ENCODE measurements at regions not wholly inside any gene's neighbourhood (a gene's known extent, or its start where the extent isn't known, plus 50 kb on each side); places are given as distances from the start of the nearest gene placed in this dataset.

- H3K4me3 ChIP-seq (ENCODE audit: low read length): peak overlapping the region; percentile 44; the same call in 1 of the 2 replicates
- 0 out of 2 replicates have a peak, but pooled peaks cover 2% of the 10 kb centered on the region for H3K36me3 ChIP-seq (ENCODE audit: control insufficient read depth, insufficient read depth, low read length)
- H3K9me3 ChIP-seq (ENCODE audit: control insufficient read depth, insufficient read depth, low read length): no peaks in the 10 kb centered on the region
- peaks cover 54% of the 10 kb centered on the region for H3K27me3 ChIP-seq (ENCODE audit: control insufficient read depth, insufficient read depth, low read length)
- no peak for DNase-seq (ENCODE audit: low read depth, low spot score)
- WGBS (ENCODE audit: insufficient coverage, insufficient read length): no CpG with 5 or more reads among the region's 50 CpGs
- no peak overlapping the region for H3K27ac ChIP-seq (ENCODE audit: low read length)
- H3K4me1 ChIP-seq (ENCODE audit: control insufficient read depth, insufficient read depth, low read length): peaks cover 1% of the 10 kb centered on the region; the same call in 1 of the 2 replicates
These were observed 105.3 kb upstream of the HSD17B12 start for GRCh38 chr11:43574949-43575912.

GRCh38 chr11:43575913-43576310 lies 104.6 kb upstream of the HSD17B12 start:
- no peaks in the 10 kb centered on the region for H3K9me3 ChIP-seq (ENCODE audit: control insufficient read depth, insufficient read depth, low read length)
- no peak overlapping the region for H3K27ac ChIP-seq (ENCODE audit: low read length)
- no peak overlapping the region; the same call in 1 of the 2 replicates for H3K4me3 ChIP-seq (ENCODE audit: low read length)
- WGBS (ENCODE audit: insufficient coverage, insufficient read length): no CpG with 5 or more reads among the region's 11 CpGs
- 0 out of 2 replicates have a peak, but pooled peaks cover 2% of the 10 kb centered on the region for H3K36me3 ChIP-seq (ENCODE audit: control insufficient read depth, insufficient read depth, low read length)
- peaks cover 1% of the 10 kb centered on the region; the same call in 1 of the 2 replicates for H3K4me1 ChIP-seq (ENCODE audit: control insufficient read depth, insufficient read depth, low read length)
- peaks cover 55% of the 10 kb centered on the region for H3K27me3 ChIP-seq (ENCODE audit: control insufficient read depth, insufficient read depth, low read length)
- no peak for DNase-seq (ENCODE audit: low read depth, low spot score)

GRCh38 chr11:43576320-43576802 lies 104.2 kb upstream of the HSD17B12 start:
- WGBS (ENCODE audit: insufficient coverage, insufficient read length): no CpG with 5 or more reads among the region's 11 CpGs
- no peak overlapping the region for H3K27ac ChIP-seq (ENCODE audit: low read length)
- H3K4me3 ChIP-seq (ENCODE audit: low read length): no peak overlapping the region
- H3K9me3 ChIP-seq (ENCODE audit: control insufficient read depth, insufficient read depth, low read length): no peaks in the 10 kb centered on the region
- H3K27me3 ChIP-seq (ENCODE audit: control insufficient read depth, insufficient read depth, low read length): peaks cover 58% of the 10 kb centered on the region
- DNase-seq (ENCODE audit: low read depth, low spot score): no peak
- 0 out of 2 replicates have a peak, but pooled peaks cover 2% of the 10 kb centered on the region for H3K36me3 ChIP-seq (ENCODE audit: control insufficient read depth, insufficient read depth, low read length)
- peaks cover 1% of the 10 kb centered on the region; the same call in 1 of the 2 replicates for H3K4me1 ChIP-seq (ENCODE audit: control insufficient read depth, insufficient read depth, low read length)

GRCh38 chr11:43576803-43577521 lies 103.6 kb upstream of the HSD17B12 start:
- H3K9me3 ChIP-seq (ENCODE audit: control insufficient read depth, insufficient read depth, low read length): no peaks in the 10 kb centered on the region
- 0 out of 2 replicates have a peak, but pooled peaks cover 2% of the 10 kb centered on the region for H3K36me3 ChIP-seq (ENCODE audit: control insufficient read depth, insufficient read depth, low read length)
- peaks cover 1% of the 10 kb centered on the region; the same call in 1 of the 2 replicates for H3K4me1 ChIP-seq (ENCODE audit: control insufficient read depth, insufficient read depth, low read length)
- WGBS (ENCODE audit: insufficient coverage, insufficient read length): 100% methylated on average over 2 of the region's 35 CpGs
- H3K27me3 ChIP-seq (ENCODE audit: control insufficient read depth, insufficient read depth, low read length): peaks cover 64% of the 10 kb centered on the region
- peak; percentile 87 for DNase-seq (ENCODE audit: low read depth, low spot score)
- H3K27ac ChIP-seq (ENCODE audit: low read length): no peak overlapping the region
- no peak overlapping the region for H3K4me3 ChIP-seq (ENCODE audit: low read length)

GRCh38 chr11:43577566-43578264 lies 102.8 kb upstream of the HSD17B12 start:
- 0 out of 2 replicates have a peak, but pooled peaks cover 2% of the 10 kb centered on the region for H3K36me3 ChIP-seq (ENCODE audit: control insufficient read depth, insufficient read depth, low read length)
- no peak for DNase-seq (ENCODE audit: low read depth, low spot score)
- no CpG with 5 or more reads among the region's 17 CpGs for WGBS (ENCODE audit: insufficient coverage, insufficient read length)
- H3K27ac ChIP-seq (ENCODE audit: low read length): no peak overlapping the region
- no peak overlapping the region for H3K4me3 ChIP-seq (ENCODE audit: low read length)
- no peaks in the 10 kb centered on the region for H3K9me3 ChIP-seq (ENCODE audit: control insufficient read depth, insufficient read depth, low read length)
- peaks cover 3% of the 10 kb centered on the region; the same call in 1 of the 2 replicates for H3K4me1 ChIP-seq (ENCODE audit: control insufficient read depth, insufficient read depth, low read length)
- peaks cover 71% of the 10 kb centered on the region for H3K27me3 ChIP-seq (ENCODE audit: control insufficient read depth, insufficient read depth, low read length)

- Histone ChIP-seq H3K27ac (ENCODE audit: low read length) (no peak overlapping the region), H3K4me3 (ENCODE audit: low read length) (peak overlapping the region; percentile 63; the same call in 1 of the 2 replicates), H3K4me1 (ENCODE audit: control insufficient read depth, insufficient read depth, low read length) (peaks cover 3% of the 10 kb centered on the region), H3K9me3 (ENCODE audit: control insufficient read depth, insufficient read depth, low read length) (no peaks in the 10 kb centered on the region), H3K27me3 (ENCODE audit: control insufficient read depth, insufficient read depth, low read length) (peaks cover 75% of the 10 kb centered on the region), H3K36me3 (ENCODE audit: control insufficient read depth, insufficient read depth, low read length) (no peaks in the 10 kb centered on the region)
- WGBS (ENCODE audit: insufficient coverage, insufficient read length): no CpG with 5 or more reads among the region's 35 CpGs
- DNase-seq (ENCODE audit: low read depth, low spot score): no peak
These were observed 102.0 kb upstream of the HSD17B12 start for GRCh38 chr11:43578346-43579170.

GRCh38 chr11:43579171-43579918 lies 101.2 kb upstream of the HSD17B12 start:
- Histone ChIP-seq H3K9me3 (ENCODE audit: control insufficient read depth, insufficient read depth, low read length) (no peaks in the 10 kb centered on the region), H3K36me3 (ENCODE audit: control insufficient read depth, insufficient read depth, low read length) (no peaks in the 10 kb centered on the region), H3K27me3 (ENCODE audit: control insufficient read depth, insufficient read depth, low read length) (peaks cover 75% of the 10 kb centered on the region), H3K27ac (ENCODE audit: low read length) (no peak overlapping the region), H3K4me1 (ENCODE audit: control insufficient read depth, insufficient read depth, low read length) (peaks cover 3% of the 10 kb centered on the region), H3K4me3 (ENCODE audit: low read length) (peak overlapping the region; percentile 63)
- WGBS (ENCODE audit: insufficient coverage, insufficient read length): no CpG with 5 or more reads among the region's 83 CpGs
- no peak for DNase-seq (ENCODE audit: low read depth, low spot score)

- Histone ChIP-seq H3K4me1 (ENCODE audit: control insufficient read depth, insufficient read depth, low read length) (peaks cover 3% of the 10 kb centered on the region), H3K27me3 (ENCODE audit: control insufficient read depth, insufficient read depth, low read length) (peaks cover 75% of the 10 kb centered on the region), H3K4me3 (ENCODE audit: low read length) (peak overlapping the region; percentile 63; the same call in 1 of the 2 replicates), H3K9me3 (ENCODE audit: control insufficient read depth, insufficient read depth, low read length) (no peaks in the 10 kb centered on the region), H3K36me3 (ENCODE audit: control insufficient read depth, insufficient read depth, low read length) (no peaks in the 10 kb centered on the region), H3K27ac (ENCODE audit: low read length) (no peak overlapping the region)
- WGBS (ENCODE audit: insufficient coverage, insufficient read length): no CpG with 5 or more reads among the region's 5 CpGs
- no peak for DNase-seq (ENCODE audit: low read depth, low spot score)
These were observed 100.6 kb upstream of the HSD17B12 start for GRCh38 chr11:43579919-43580276.
